ENCODE measurements at regions not wholly inside any gene's neighbourhood (a gene's known extent, or its start where the extent isn't known, plus 50 kb on each side); places are given as distances from the start of the nearest gene placed in this dataset.

DNA sequence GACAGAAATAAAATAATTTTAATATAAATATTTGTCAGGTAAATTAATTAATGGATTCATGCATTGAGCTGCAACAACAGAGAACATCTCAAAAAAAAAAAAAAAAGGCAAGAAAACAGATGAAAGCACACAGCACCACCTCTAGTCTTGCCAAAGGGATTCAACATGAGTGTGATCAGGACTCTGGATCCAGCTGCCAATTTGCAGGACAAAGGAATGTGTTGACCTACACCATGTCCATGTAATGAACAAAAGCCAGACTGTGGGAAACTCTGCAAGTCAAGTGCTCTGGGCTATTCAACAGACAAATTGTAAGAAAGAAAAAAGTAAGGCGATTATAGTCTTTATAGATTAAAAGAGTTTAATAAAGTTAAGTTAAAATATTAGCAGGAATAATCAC, 769.3 kb downstream of the TLR4 start:
- H3K4me1 ChIP-seq = no peaks in the 10 kb centered on the region
- H3K4me3 ChIP-seq = no peak overlapping the region
- TF ChIP-seq RCOR1 (IDR thresholded peaks at IDR 0.05; ENCODE audit: low read depth, low read length) (no peak), JUNB (IDR thresholded peaks at IDR 0.05) (no peak), ZNF302 (CRISPR knock-in tag; IDR thresholded peaks at IDR 0.05) (no peak), EP300 (IDR thresholded peaks at IDR 0.05) (no peak), ZC3H11A (IDR thresholded peaks at IDR 0.05) (no peak), KDM1A (IDR thresholded peaks at IDR 0.05; ENCODE audit: low read depth) (no peak), FOXS1 (CRISPR knock-in tag; IDR thresholded peaks at IDR 0.05) (no peak), BCL3 (IDR thresholded peaks at IDR 0.05) (no peak), SREBF2 (IDR thresholded peaks at IDR 0.05) (no peak), TFCP2L1 (CRISPR knock-in tag; IDR thresholded peaks at IDR 0.05) (no peak), GATA3 (IDR thresholded peaks at IDR 0.05; ENCODE audit: borderline replicate concordance) (no peak), NFE2L2 (conservative IDR thresholded peaks at IDR 0.05; ENCODE audit: low read length) (no peak), POLR2A (IDR thresholded peaks at IDR 0.05; ENCODE audit: low read length) (no peak), HEYL (CRISPR knock-in tag; IDR thresholded peaks at IDR 0.05) (no peak)
- no peak overlapping the region for H3K27ac ChIP-seq
- FAIRE-seq (no peak), DNase-seq (ENCODE audit: low read depth in 1 of 2, low spot score in 1 of 2) (no peak), ATAC-seq (no peak)
- ChIA-PET CTCF (no interaction called here), POLR2A (no interaction called here)
- H3K4me2 ChIP-seq = no peak overlapping the region
- 16% methylated on average over 1 of the region's 1 CpG for WGBS (ENCODE audit: missing lambda C conversion rate)
- H3K9me3 ChIP-seq = no peaks in the 10 kb centered on the region

- TF ChIP-seq, protein P1, sequence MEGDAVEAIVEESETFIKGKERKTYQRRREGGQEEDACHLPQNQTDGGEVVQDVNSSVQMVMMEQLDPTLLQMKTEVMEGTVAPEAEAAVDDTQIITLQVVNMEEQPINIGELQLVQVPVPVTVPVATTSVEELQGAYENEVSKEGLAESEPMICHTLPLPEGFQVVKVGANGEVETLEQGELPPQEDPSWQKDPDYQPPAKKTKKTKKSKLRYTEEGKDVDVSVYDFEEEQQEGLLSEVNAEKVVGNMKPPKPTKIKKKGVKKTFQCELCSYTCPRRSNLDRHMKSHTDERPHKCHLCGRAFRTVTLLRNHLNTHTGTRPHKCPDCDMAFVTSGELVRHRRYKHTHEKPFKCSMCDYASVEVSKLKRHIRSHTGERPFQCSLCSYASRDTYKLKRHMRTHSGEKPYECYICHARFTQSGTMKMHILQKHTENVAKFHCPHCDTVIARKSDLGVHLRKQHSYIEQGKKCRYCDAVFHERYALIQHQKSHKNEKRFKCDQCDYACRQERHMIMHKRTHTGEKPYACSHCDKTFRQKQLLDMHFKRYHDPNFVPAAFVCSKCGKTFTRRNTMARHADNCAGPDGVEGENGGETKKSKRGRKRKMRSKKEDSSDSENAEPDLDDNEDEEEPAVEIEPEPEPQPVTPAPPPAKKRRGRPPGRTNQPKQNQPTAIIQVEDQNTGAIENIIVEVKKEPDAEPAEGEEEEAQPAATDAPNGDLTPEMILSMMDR (IDR thresholded peaks at IDR 0.05) = no peak
- no peak for TF ChIP-seq SREBF2 (IDR thresholded peaks at IDR 0.05)
- TF ChIP-seq HOXB5 (CRISPR knock-in tag; IDR thresholded peaks at IDR 0.05) = no peak
- DNase-seq (ENCODE audit: low read depth in 1 of 2, low spot score in 1 of 2) = no peak
- Histone ChIP-seq H3K4me3 (no peak overlapping the region), H3K27ac (no peak overlapping the region), H3K9me3 (no peaks in the 10 kb centered on the region), H3K4me1 (no peaks in the 10 kb centered on the region), H3K4me2 (no peak overlapping the region)
- no peak for ATAC-seq
- FAIRE-seq = no peak
- ChIA-PET POLR2A (no interaction called here), CTCF (no interaction called here)
- 81% methylated on average over 1 of the region's 1 CpG for WGBS (ENCODE audit: missing lambda C conversion rate)
These were observed 774.5 kb downstream of the TLR4 start for GRCh38 chr9:118478752-118479151.

GRCh38 chr9:118482306-118482705, 778.1 kb downstream of the TLR4 start:
- TF ChIP-seq FOSB (CRISPR knock-in tag; IDR thresholded peaks at IDR 0.05) = no peak
- TF ChIP-seq EHF (CRISPR knock-in tag; IDR thresholded peaks at IDR 0.05) = no peak
- no peak for TF ChIP-seq CHD4 (IDR thresholded peaks at IDR 0.05; ENCODE audit: borderline replicate concordance)
- TF ChIP-seq HMGXB4 (CRISPR knock-in tag; IDR thresholded peaks at IDR 0.05; ENCODE audit: borderline replicate concordance) = no peak
- no peak for TF ChIP-seq RAD21 (conservative IDR thresholded peaks at IDR 0.05 in 1 of 2, IDR thresholded peaks at IDR 0.05 in 1 of 2)
- no peak overlapping the region for H3K27ac ChIP-seq
- H3K4me3 ChIP-seq = no peak overlapping the region
- H3K4me1 ChIP-seq = no peaks in the 10 kb centered on the region
- H3K9me3 ChIP-seq = no peaks in the 10 kb centered on the region
- CTCF ChIA-PET = no interaction called here
- H3K4me2 ChIP-seq = no peak overlapping the region
- no peak for ATAC-seq
- FAIRE-seq = no peak
- 63% methylated on average over 1 of the region's 1 CpG for WGBS (ENCODE audit: missing lambda C conversion rate)
- no peak for DNase-seq (ENCODE audit: low read depth in 1 of 2, low spot score in 1 of 2)
- POLR2A ChIA-PET = no interaction called here

All from A549 (cell line).